Transverse colon (tissue), 4 donors: ENCODE measurements at regions not wholly inside any gene's neighbourhood (a gene's known extent, or its start where the extent isn't known, plus 50 kb on each side); places are given as distances from the start of the nearest gene placed in this dataset.

Experiments
- CTCF ChIP-seq, 5 experiments: fragments of 200-600 bp in 3 of 5; fragments of 450-650 bp in 2 of 5; sonication (generic) in 3 of 5; IDR thresholded peaks; 1 replicate in 2 of 5; 2 replicates in 3 of 5; pipeline ENCODE4 v1.5.1; 2016 to 2017; ENCODE audit warnings: antibody characterized with exemption in 5 of 5, inconsistent platforms in 3 of 5, mild to moderate bottlenecking in 2 of 5, moderate library complexity in 1 of 5
- EP300 ChIP-seq: sonication (generic); formaldehyde crosslinking; IDR thresholded peaks from one replicate; pipeline ENCODE4 v1.6.1; 2017; ENCODE audit warnings: antibody characterized with exemption, low read depth
- POLR2A ChIP-seq: fragments of 450-650 bp; IDR thresholded peaks from one replicate; pipeline ENCODE4 v1.6.1; 2016; ENCODE audit warnings: antibody characterized with exemption, mild to moderate bottlenecking, moderate library complexity
- POLR2AphosphoS5 ChIP-seq, 3 donors: sonication (generic); formaldehyde crosslinking; IDR thresholded peaks; one replicate each; pipeline ENCODE4 v1.6.1; 2016; ENCODE audit warnings: antibody characterized with exemption in 3 of 3

- TF ChIP-seq POLR2A (no peak), CTCF (IDR thresholded peaks at IDR 0.05) (no peak), EP300 (peak; percentile 44), POLR2AphosphoS5 (IDR thresholded peaks at IDR 0.05) (peak; percentile 30 to 57 (median 55))
Measured at GRCh38 chr2:67083951-67084350, 313.2 kb upstream of the ETAA1 start.
